Mesendoderm (in vitro differentiated cells): ENCODE measurements at regions not wholly inside any gene's neighbourhood (a gene's known extent, or its start where the extent isn't known, plus 50 kb on each side); places are given as distances from the start of the nearest gene placed in this dataset.

Experiments
- DNase-seq: peaks from one replicate; pipeline ENCODE4 v3.0.0; 2013
- H2AK5ac ChIP-seq: 2 replicates; pipeline ENCODE4 v1.6.1; 2013; ENCODE audit warnings: low read length, inconsistent platforms
- H2BK120ac ChIP-seq: 2 replicates; pipeline ENCODE4 v1.6.1; 2013; ENCODE audit warnings: low read depth, mild to moderate bottlenecking, low read length, moderate library complexity, mixed read lengths
- H2BK15ac ChIP-seq: replicated peaks from 2 replicates; pipeline ENCODE4 v1.6.1; 2013; ENCODE audit warnings: low read depth, mild to moderate bottlenecking, moderate library complexity
- H2BK5ac ChIP-seq: 2 replicates; pipeline ENCODE4 v1.6.1; 2013; ENCODE audit warnings: low read length, inconsistent platforms
- H3K18ac ChIP-seq: 2 replicates; pipeline ENCODE4 v1.6.1; 2013; ENCODE audit warnings: mild to moderate bottlenecking, low read length, mixed read lengths
- H3K23ac ChIP-seq: one replicate; pipeline ENCODE4 v1.6.1; 2013; ENCODE audit warnings: low read length
- H3K27ac ChIP-seq: 2 replicates; pipeline ENCODE4 v1.5.1; 2013; ENCODE audit warnings: low read depth, mild to moderate bottlenecking, inconsistent platforms, low read length, moderate library complexity
- H3K27me3 ChIP-seq: 2 replicates; pipeline ENCODE4 v1.6.1; 2013; ENCODE audit warnings: low read length, control low read depth, mild to moderate bottlenecking, inconsistent platforms; ENCODE audit not compliant: insufficient read depth, poor library complexity
- H3K36me3 ChIP-seq: 2 replicates; pipeline ENCODE4 v1.6.1; 2013; ENCODE audit warnings: low read length, inconsistent platforms; ENCODE audit not compliant: control insufficient read depth, insufficient read depth
- H3K4ac ChIP-seq: one replicate; pipeline ENCODE4 v1.6.1; 2013; ENCODE audit warnings: low read depth, mild to moderate bottlenecking, low read length, moderate library complexity
- H3K4me1 ChIP-seq: 2 replicates; pipeline ENCODE4 v1.6.1; 2013; ENCODE audit warnings: low read depth, low read length, inconsistent platforms; ENCODE audit not compliant: control insufficient read depth
- H3K4me2 ChIP-seq: 2 replicates; pipeline ENCODE4 v1.6.1; 2013; ENCODE audit warnings: low read length
- H3K4me3 ChIP-seq: 2 replicates; pipeline ENCODE4 v1.5.1; 2013; ENCODE audit warnings: mild to moderate bottlenecking, low read length
- H3K56ac ChIP-seq: one replicate; pipeline ENCODE4 v1.6.1; 2013; ENCODE audit warnings: low read length
- H3K79me1 ChIP-seq: 2 replicates; pipeline ENCODE4 v1.6.1; 2013; ENCODE audit warnings: low read length, inconsistent platforms
- H3K79me2 ChIP-seq: 2 replicates; pipeline ENCODE4 v1.6.1; 2013; ENCODE audit warnings: mild to moderate bottlenecking, low read length; ENCODE audit not compliant: control insufficient read depth, insufficient read depth
- H3K9ac ChIP-seq: 2 replicates; pipeline ENCODE4 v1.6.1; 2013; ENCODE audit warnings: low read length, inconsistent platforms
- H4K5ac ChIP-seq: one replicate; pipeline ENCODE4 v1.6.1; 2013; ENCODE audit warnings: low read length
- H4K8ac ChIP-seq: one replicate; pipeline ENCODE4 v1.6.1; 2013; ENCODE audit warnings: low read depth, mild to moderate bottlenecking, control low read depth, low read length, moderate library complexity
- WGBS: extraction: QIAGEN DNeasy Blood & Tissue Kit; methylation state at CpG from one replicate; pipeline ENCODE4 v1.1.7; 2013; ENCODE audit warnings: low lambda C conversion rate, missing lambda C conversion rate; ENCODE audit not compliant: insufficient coverage; ENCODE audit errors: extremely low coverage; 5-methylcytosine and 5-hydroxymethylcytosine counted together

DNA sequence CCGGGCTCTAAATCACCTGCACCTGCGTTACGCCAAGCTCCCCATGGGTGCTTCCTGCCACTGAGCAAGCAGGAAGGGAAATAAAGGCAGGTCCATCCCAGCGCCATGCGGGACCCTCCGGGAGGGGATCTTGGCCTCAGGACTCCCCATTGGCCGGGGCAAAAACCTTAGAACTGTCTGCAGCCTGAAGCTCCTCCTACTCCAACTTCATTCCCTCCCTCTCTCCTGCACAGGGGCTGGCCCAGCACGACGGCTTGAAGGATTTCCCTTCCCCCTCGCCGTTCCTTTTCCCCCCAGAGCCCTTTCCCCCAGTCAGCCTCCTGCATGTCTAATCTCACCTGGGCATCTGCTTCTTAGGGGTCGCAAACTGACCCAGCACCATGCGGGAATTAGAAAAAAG lies 137.2 kb upstream of the NCOR2 start:
- Histone ChIP-seq H2BK120ac (no peak overlapping the region), H3K23ac (no peak overlapping the region), H2AK5ac (no peak overlapping the region), H3K4ac (no peak overlapping the region), H3K27ac (no peak overlapping the region), H3K9ac (no peak overlapping the region), H3K4me3 (no peak overlapping the region), H3K18ac (no peak overlapping the region), H2BK5ac (no peak overlapping the region), H4K5ac (no peak overlapping the region), H3K56ac (no peak overlapping the region), H4K8ac (no peak overlapping the region), H3K79me1 (no peaks in the 10 kb centered on the region), H2BK15ac (no peak overlapping the region), H3K4me1 (peaks cover 6% of the 10 kb centered on the region), H3K79me2 (no peaks in the 10 kb centered on the region), H3K27me3 (no peaks in the 10 kb centered on the region), H3K36me3 (no peaks in the 10 kb centered on the region), H3K4me2 (no peak overlapping the region)
- no peak for DNase-seq
- no CpG with 5 or more reads among the region's 13 CpGs for WGBS

DNA sequence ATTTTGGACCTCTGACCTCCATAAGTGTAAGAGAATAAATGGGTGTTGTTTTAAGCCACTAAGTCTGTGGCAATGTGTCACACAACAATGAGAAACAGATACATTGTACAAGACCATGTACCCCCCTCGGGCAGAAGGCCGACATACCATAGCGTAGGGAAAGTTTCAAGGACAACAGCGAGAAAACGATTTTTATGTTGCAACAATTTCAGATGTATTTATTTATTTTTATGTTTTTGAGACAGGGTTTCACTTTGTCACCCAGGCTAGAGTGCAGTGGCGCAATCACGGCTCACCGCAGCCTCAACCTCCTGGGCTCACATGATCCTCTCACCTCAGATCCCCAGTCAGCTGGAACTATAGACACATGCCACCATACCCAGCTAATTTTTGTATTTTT lies 136.4 kb upstream of the NCOR2 start:
- Histone ChIP-seq H2BK5ac (no peak overlapping the region), H3K56ac (no peak overlapping the region), H3K4me3 (no peak overlapping the region), H3K79me2 (no peaks in the 10 kb centered on the region), H2AK5ac (no peak overlapping the region), H2BK15ac (no peak overlapping the region), H3K27me3 (no peaks in the 10 kb centered on the region), H3K18ac (no peak overlapping the region), H3K79me1 (no peaks in the 10 kb centered on the region), H4K8ac (no peak overlapping the region), H3K36me3 (no peaks in the 10 kb centered on the region), H3K4me2 (no peak overlapping the region), H3K4ac (no peak overlapping the region), H3K4me1 (peaks cover 6% of the 10 kb centered on the region), H3K9ac (no peak overlapping the region), H3K23ac (no peak overlapping the region), H3K27ac (no peak overlapping the region), H4K5ac (no peak overlapping the region), H2BK120ac (no peak overlapping the region)
- DNase-seq, result no peak
- no CpG with 5 or more reads among the region's 8 CpGs for WGBS

GRCh38 chr12:124702736-124703135 lies 135.3 kb upstream of the NCOR2 start:
- Histone ChIP-seq H4K5ac (no peak overlapping the region), H3K9ac (no peak overlapping the region), H2BK120ac (no peak overlapping the region), H3K36me3 (no peaks in the 10 kb centered on the region), H3K79me2 (no peaks in the 10 kb centered on the region), H2BK15ac (no peak overlapping the region), H3K4me1 (peaks cover 6% of the 10 kb centered on the region), H2AK5ac (no peak overlapping the region), H3K4ac (no peak overlapping the region), H3K27ac (no peak overlapping the region), H4K8ac (no peak overlapping the region), H3K79me1 (no peaks in the 10 kb centered on the region), H2BK5ac (no peak overlapping the region), H3K27me3 (no peaks in the 10 kb centered on the region), H3K4me2 (no peak overlapping the region), H3K18ac (no peak overlapping the region), H3K23ac (no peak overlapping the region), H3K4me3 (no peak overlapping the region), H3K56ac (no peak overlapping the region)
- WGBS, result no CpG with 5 or more reads among the region's 1 CpG
- no peak for DNase-seq

DNA sequence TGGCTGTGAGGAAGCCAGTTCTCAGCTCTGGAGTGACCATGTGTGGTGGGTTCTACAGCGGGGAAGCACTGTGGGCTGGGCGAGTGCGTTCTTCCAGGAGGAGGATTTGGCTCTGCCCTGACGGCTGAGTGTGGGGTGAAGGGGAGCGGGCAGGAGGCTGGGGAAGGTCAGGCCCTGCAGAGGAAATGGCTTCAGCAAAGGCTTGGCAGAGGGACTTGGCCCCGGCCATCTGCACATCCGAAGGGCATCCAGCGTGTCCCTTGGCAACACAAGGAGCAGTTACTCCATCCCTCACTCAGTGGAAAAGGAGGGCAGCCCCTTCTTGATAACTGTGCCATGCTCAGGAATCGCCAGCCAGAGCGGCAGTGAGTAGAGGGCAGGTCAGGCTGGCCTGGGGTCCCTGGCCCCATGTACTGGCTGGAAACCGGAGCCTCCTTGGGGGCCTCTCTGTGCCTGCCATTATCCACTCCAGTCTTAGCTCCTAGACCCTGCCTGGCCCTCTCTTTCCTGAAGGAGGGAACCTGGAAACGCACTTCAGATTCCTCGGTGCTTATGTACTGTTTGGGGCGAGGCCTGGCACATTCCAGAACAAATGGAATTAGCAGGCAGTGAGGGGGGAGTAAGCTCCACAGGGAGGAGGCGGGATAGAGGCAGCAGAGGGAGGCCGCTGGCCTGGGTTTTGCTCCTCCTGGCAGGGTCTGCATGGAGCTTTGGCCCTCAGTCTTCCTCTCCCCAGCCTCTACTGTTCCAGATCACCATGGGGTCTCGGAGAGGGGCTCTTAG lies 133.6 kb upstream of the NCOR2 start:
- Histone ChIP-seq H2BK120ac (no peak overlapping the region), H2BK15ac (no peak overlapping the region), H3K9ac (peak overlapping the region; percentile 14), H3K4ac (peak overlapping the region; percentile 28), H2BK5ac (no peak overlapping the region), H3K36me3 (no peaks in the 10 kb centered on the region), H3K4me2 (no peak overlapping the region), H3K27ac (no peak overlapping the region), H3K79me1 (no peaks in the 10 kb centered on the region), H3K56ac (peak overlapping the region; percentile 65), H4K8ac (no peak overlapping the region), H3K27me3 (no peaks in the 10 kb centered on the region), H3K4me3 (no peak overlapping the region), H3K23ac (no peak overlapping the region), H3K79me2 (no peaks in the 10 kb centered on the region), H3K4me1 (peaks cover 6% of the 10 kb centered on the region), H3K18ac (no peak overlapping the region), H2AK5ac (no peak overlapping the region), H4K5ac (no peak overlapping the region)
- peak; percentile 94 for DNase-seq
- WGBS, result no CpG with 5 or more reads among the region's 17 CpGs

GRCh38 chr12:124699909-124700308 lies 132.5 kb upstream of the NCOR2 start:
- no CpG with 5 or more reads among the region's 14 CpGs for WGBS
- no peak for DNase-seq

DNA sequence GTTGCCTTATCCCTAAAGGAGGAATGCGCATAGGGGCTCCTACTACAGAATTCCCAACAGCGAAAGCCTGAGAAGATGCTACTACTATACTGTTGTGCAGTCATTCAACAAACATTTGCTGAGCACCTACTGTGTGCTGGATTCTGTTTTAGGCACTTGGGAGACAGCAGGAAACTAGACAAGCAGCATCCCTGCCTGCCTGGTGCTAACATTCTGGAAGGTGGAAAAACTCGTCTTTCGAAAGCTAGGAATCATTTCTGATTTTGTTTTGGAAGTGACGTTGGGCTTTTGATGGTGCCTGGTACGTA lies 131.5 kb upstream of the NCOR2 start:
- no peak overlapping the region for H3K27ac ChIP-seq
- H3K4me2 ChIP-seq, result no peak overlapping the region
- H2BK15ac ChIP-seq, result no peak overlapping the region
- H4K5ac ChIP-seq, result no peak overlapping the region
- no peak overlapping the region for H4K8ac ChIP-seq
- H3K23ac ChIP-seq, result no peak overlapping the region
- DNase-seq, result no peak
- no peaks in the 10 kb centered on the region for H3K36me3 ChIP-seq
- no peak overlapping the region for H2BK5ac ChIP-seq
- no peaks in the 10 kb centered on the region for H3K79me2 ChIP-seq
- peaks cover 6% of the 10 kb centered on the region for H3K4me1 ChIP-seq
- no peak overlapping the region for H3K4ac ChIP-seq
- WGBS, result no CpG with 5 or more reads among the region's 6 CpGs
- H3K4me3 ChIP-seq, result no peak overlapping the region
- H2AK5ac ChIP-seq, result no peak overlapping the region
- H3K18ac ChIP-seq, result no peak overlapping the region
- no peaks in the 10 kb centered on the region for H3K27me3 ChIP-seq
- H3K56ac ChIP-seq, result no peak overlapping the region
- no peak overlapping the region for H2BK120ac ChIP-seq
- no peak overlapping the region for H3K9ac ChIP-seq
- no peaks in the 10 kb centered on the region for H3K79me1 ChIP-seq

More at GRCh38 chr12:124699909-124700308, 132.5 kb upstream of the NCOR2 start:
- Histone ChIP-seq H3K4me1 (peaks cover 6% of the 10 kb centered on the region), H2AK5ac (no peak overlapping the region), H3K27ac (no peak overlapping the region), H2BK15ac (no peak overlapping the region), H3K18ac (no peak overlapping the region), H3K23ac (no peak overlapping the region), H3K56ac (peak overlapping the region; percentile 10), H4K8ac (no peak overlapping the region), H3K4me3 (no peak overlapping the region), H2BK120ac (no peak overlapping the region), H3K4ac (no peak overlapping the region), H3K4me2 (no peak overlapping the region), H3K36me3 (no peaks in the 10 kb centered on the region), H3K9ac (no peak overlapping the region), H3K79me2 (no peaks in the 10 kb centered on the region), H4K5ac (no peak overlapping the region), H2BK5ac (no peak overlapping the region), H3K79me1 (no peaks in the 10 kb centered on the region), H3K27me3 (no peaks in the 10 kb centered on the region)
